Nephron (organoid): ENCODE measurements at regions not wholly inside any gene's neighbourhood (a gene's known extent, or its start where the extent isn't known, plus 50 kb on each side); places are given as distances from the start of the nearest gene placed in this dataset.

Experiments
- H3K27ac Mint-ChIP-seq, 3 experiments: 2 replicates each; pipeline ENCODE4 v1.8.0; 2020; ENCODE audit warnings: mixed read lengths in 3 of 3, mild to moderate bottlenecking in 2 of 3, moderate library complexity in 1 of 3
- H3K27me3 Mint-ChIP-seq: 2 replicates; pipeline ENCODE4 v1.8.0; 2021; ENCODE audit warnings: low read depth, mild to moderate bottlenecking, moderate library complexity, mixed read lengths
- H3K36me3 Mint-ChIP-seq: 2 replicates; pipeline ENCODE4 v1.8.0; 2020; ENCODE audit warnings: low read depth, mixed read lengths
- H3K4me1 Mint-ChIP-seq: 2 replicates; pipeline ENCODE4 v1.8.0; 2020; ENCODE audit warnings: mixed read lengths
- H3K4me3 Mint-ChIP-seq, 3 experiments: 2 replicates each; pipeline ENCODE4 v1.8.0; 2020; ENCODE audit warnings: mild to moderate bottlenecking in 3 of 3, mixed read lengths in 3 of 3, moderate library complexity in 2 of 3
- H3K9me3 Mint-ChIP-seq: 2 replicates; pipeline ENCODE4 v1.8.0; 2020; ENCODE audit warnings: mixed read lengths
- CTCF ChIP-seq, 3 experiments: fragments of 200-600 bp; sonication (generic); IDR thresholded peaks; one replicate each; pipeline ENCODE4 v1.5.0; 2021; ENCODE audit warnings: antibody characterized with exemption in 3 of 3; ENCODE audit not compliant: unreplicated experiment in 3 of 3

- peaks cover 68% of the 10 kb centered on the region for H3K4me1 Mint-ChIP-seq
- H3K27me3 Mint-ChIP-seq, result no peaks in the 10 kb centered on the region
- H3K36me3 Mint-ChIP-seq, result peaks cover 32% of the 10 kb centered on the region
- no peaks in the 10 kb centered on the region for H3K9me3 Mint-ChIP-seq
- H3K4me3 Mint-ChIP-seq, result no peak overlapping the region
- no peak overlapping the region for H3K27ac Mint-ChIP-seq
- no peak for TF ChIP-seq CTCF (IDR thresholded peaks at IDR 0.05; ENCODE audit: unreplicated experiment in 3 of 3)
Measured at GRCh38 chr3:72441284-72441994, 406.8 kb downstream of the SHQ1 start.

GRCh38 chr3:72440491-72440890 is 407.8 kb downstream of the SHQ1 start:
- H3K9me3 Mint-ChIP-seq, result no peaks in the 10 kb centered on the region
- peaks cover 62% of the 10 kb centered on the region for H3K4me1 Mint-ChIP-seq
- H3K27me3 Mint-ChIP-seq, result no peaks in the 10 kb centered on the region
- H3K27ac Mint-ChIP-seq, result no peak overlapping the region
- H3K4me3 Mint-ChIP-seq, result no peak overlapping the region
- H3K36me3 Mint-ChIP-seq, result peaks cover 28% of the 10 kb centered on the region
- TF ChIP-seq CTCF (IDR thresholded peaks at IDR 0.05; ENCODE audit: unreplicated experiment in 3 of 3), result no peak

- peaks cover 26% of the 10 kb centered on the region for H3K36me3 Mint-ChIP-seq
- H3K27me3 Mint-ChIP-seq, result no peaks in the 10 kb centered on the region
- no peak for TF ChIP-seq CTCF (IDR thresholded peaks at IDR 0.05; ENCODE audit: unreplicated experiment in 3 of 3)
- peaks cover 56% of the 10 kb centered on the region for H3K4me1 Mint-ChIP-seq
- no peaks in the 10 kb centered on the region for H3K9me3 Mint-ChIP-seq
- H3K4me3 Mint-ChIP-seq, result no peak overlapping the region
- H3K27ac Mint-ChIP-seq, result no peak overlapping the region
Measured at GRCh38 chr3:72439321-72440183, 408.7 kb downstream of the SHQ1 start.

- no peak overlapping the region for H3K27ac Mint-ChIP-seq
- H3K27me3 Mint-ChIP-seq, result no peaks in the 10 kb centered on the region
- H3K4me1 Mint-ChIP-seq, result peaks cover 42% of the 10 kb centered on the region
- H3K9me3 Mint-ChIP-seq, result no peaks in the 10 kb centered on the region
- H3K36me3 Mint-ChIP-seq, result peaks cover 13% of the 10 kb centered on the region
- no peak for TF ChIP-seq CTCF (IDR thresholded peaks at IDR 0.05; ENCODE audit: unreplicated experiment in 3 of 3)
- H3K4me3 Mint-ChIP-seq, result no peak overlapping the region
Measured at GRCh38 chr3:72437661-72438406, 410.4 kb downstream of the SHQ1 start.

- H3K27ac Mint-ChIP-seq, result no peak overlapping the region
- H3K4me1 Mint-ChIP-seq, result peaks cover 49% of the 10 kb centered on the region
- H3K36me3 Mint-ChIP-seq, result peaks cover 13% of the 10 kb centered on the region
- H3K27me3 Mint-ChIP-seq, result no peaks in the 10 kb centered on the region
- no peak for TF ChIP-seq CTCF (IDR thresholded peaks at IDR 0.05; ENCODE audit: unreplicated experiment in 3 of 3)
- H3K4me3 Mint-ChIP-seq, result no peak overlapping the region
- no peaks in the 10 kb centered on the region for H3K9me3 Mint-ChIP-seq
Measured at GRCh38 chr3:72436863-72437592, 411.2 kb downstream of the SHQ1 start.
